A673 (cell line): ENCODE measurements at regions not wholly inside any gene's neighbourhood (a gene's known extent, or its start where the extent isn't known, plus 50 kb on each side); places are given as distances from the start of the nearest gene placed in this dataset.

Experiments
- BruUV-seq: library from RNA; stranded (reverse); fragments of 400-500 nt; replicated peaks from 2 replicates; lab custom pipeline; 2021; lab: Mats Ljungman, UMichigan
- CTCF ChIA-PET: fragments of 300-600 bp; sonication (Branson Sonifier 250); formaldehyde crosslinking; loops from one replicate; lab custom pipeline; 2022; ENCODE audit warnings: antibody characterized with exemption; lab: Charles Lee
- POLR2A ChIA-PET: fragments of 300-600 bp; sonication (Branson Sonifier 250); formaldehyde crosslinking; loops from one replicate; lab custom pipeline; 2022; ENCODE audit warnings: antibody characterized with exemption; ENCODE audit not compliant: low non-redundant PET; lab: Charles Lee
- DNase-seq: peaks from one replicate; pipeline ENCODE4 v3.0.0-alpha.2; 2015; ENCODE audit warnings: low spot score
- H3K27ac ChIP-seq: fragments of 200-600 bp; sonication (generic); 2 replicates; pipeline ENCODE4 v1.5.1; 2016; ENCODE audit warnings: mixed run types, low read depth, mild to moderate bottlenecking, mixed read lengths, antibody characterized with exemption, low read length; ENCODE audit not compliant: poor library complexity, severe bottlenecking
- H3K27me3 ChIP-seq: fragments of 200-600 bp; sonication (generic); replicated peaks from 2 replicates; pipeline ENCODE4 v1.6.1; 2017; ENCODE audit warnings: mixed run types, low read depth, mild to moderate bottlenecking, mixed read lengths, antibody characterized with exemption, low read length; ENCODE audit not compliant: insufficient read depth, poor library complexity
- H3K36me3 ChIP-seq: fragments of 200-600 bp; sonication (generic); 2 replicates; pipeline ENCODE4 v1.6.1; 2016; ENCODE audit warnings: mixed run types, mild to moderate bottlenecking, mixed read lengths, antibody characterized with exemption, low read length; ENCODE audit not compliant: insufficient read depth, poor library complexity, severe bottlenecking
- H3K4me1 ChIP-seq: fragments of 200-600 bp; sonication (generic); 2 replicates; pipeline ENCODE4 v1.6.1; 2017; ENCODE audit warnings: mixed run types, mild to moderate bottlenecking, mixed read lengths, antibody characterized with exemption, low read length; ENCODE audit not compliant: insufficient read depth, poor library complexity, severe bottlenecking
- H3K4me3 ChIP-seq: fragments of 200-600 bp; sonication (generic); 2 replicates; pipeline ENCODE4 v1.5.1; 2016; ENCODE audit warnings: low read depth, mixed run types, mild to moderate bottlenecking, mixed read lengths, low read length; ENCODE audit not compliant: poor library complexity, severe bottlenecking
- H3K9me3 ChIP-seq: fragments of 200-600 bp; sonication (generic); 2 replicates; pipeline ENCODE4 v1.6.1; 2016; ENCODE audit warnings: mixed run types, low read depth, mild to moderate bottlenecking, mixed read lengths, antibody characterized with exemption, low read length; ENCODE audit not compliant: poor library complexity, severe bottlenecking
- CTCF ChIP-seq: fragments of 300-800, 200-600 bp; sonication (generic); conservative IDR thresholded peaks from 2 replicates; pipeline ENCODE4 v1.5.1; 2017; ENCODE audit warnings: low read depth, mild to moderate bottlenecking, antibody characterized with exemption, low read length, moderate library complexity, mixed read lengths
- EZH2 ChIP-seq: fragments of 200-600 bp; sonication (generic); IDR thresholded peaks from 2 replicates; pipeline ENCODE4 v1.6.1; 2017; ENCODE audit warnings: borderline replicate concordance, low read depth, mild to moderate bottlenecking, mixed read lengths, antibody characterized with exemption, low read length; ENCODE audit not compliant: poor library complexity, severe bottlenecking
- intact Hi-C: fragments of 100-400 bp; cut with micrococcal nuclease; formaldehyde crosslinking; loops from one replicate; pipeline ENCODE4 v1.10.0; 2022; ENCODE audit not compliant: unreplicated experiment

- intact Hi-C loops: no loop called here
- H3K9me3 ChIP-seq: no peaks in the 10 kb centered on the region
- no peak for TF ChIP-seq CTCF
- CTCF ChIA-PET: no interaction called here
- no peaks in the 10 kb centered on the region for H3K36me3 ChIP-seq
- no peak overlapping the region for H3K27ac ChIP-seq
- peaks cover 9% of the 10 kb centered on the region for H3K4me1 ChIP-seq
- DNase-seq: no peak
- no TSS peak for BruUV-seq
- no peaks in the 10 kb centered on the region for H3K27me3 ChIP-seq
- H3K4me3 ChIP-seq: no peak overlapping the region
- POLR2A ChIA-PET: no interaction called here
Observed at GRCh38 chr11:80986421-80987074, 1545.7 kb upstream of the TENM4 start.

- ChIA-PET POLR2A (no interaction called here), CTCF (no interaction called here)
- no TSS peak for BruUV-seq
- Histone ChIP-seq H3K27ac (no peak overlapping the region), H3K36me3 (no peaks in the 10 kb centered on the region), H3K4me3 (no peak overlapping the region), H3K4me1 (peaks cover 23% of the 10 kb centered on the region), H3K9me3 (no peaks in the 10 kb centered on the region), H3K27me3 (no peaks in the 10 kb centered on the region)
- intact Hi-C loops: no loop called here
- DNase-seq: peak; percentile 71
- TF ChIP-seq EZH2 (no peak), CTCF (no peak)
Observed at GRCh38 chr11:80980227-80980626, 1539.4 kb upstream of the TENM4 start.

GRCh38 chr11:80973786-80974185 is 1533.0 kb upstream of the TENM4 start:
- CTCF ChIA-PET: no interaction called here
- no peak overlapping the region for H3K4me3 ChIP-seq
- TF ChIP-seq EZH2 (no peak), CTCF (no peak)
- intact Hi-C loops: no loop called here
- H3K4me1 ChIP-seq: peaks cover 17% of the 10 kb centered on the region
- no peak overlapping the region for H3K27ac ChIP-seq
- POLR2A ChIA-PET: no interaction called here
- no peaks in the 10 kb centered on the region for H3K9me3 ChIP-seq
- DNase-seq: no peak
- no TSS peak for BruUV-seq
- H3K36me3 ChIP-seq: no peaks in the 10 kb centered on the region
- H3K27me3 ChIP-seq: no peaks in the 10 kb centered on the region
